ENCODE measurements at regions not wholly inside any gene's neighbourhood (a gene's known extent, or its start where the extent isn't known, plus 50 kb on each side); places are given as distances from the start of the nearest gene placed in this dataset.

GRCh38 chr13:104314321-104314720, 1248.1 kb upstream of the SLC10A2 start:
- Histone ChIP-seq H3K27ac (ENCODE audit: low read depth) (no peak overlapping the region), H4K20me1 (replicated peaks; ENCODE audit: insufficient read depth) (no peaks in the 10 kb centered on the region), H3K27me3 (ENCODE audit: insufficient read depth) (no peaks in the 10 kb centered on the region), H3K4me1 (ENCODE audit: insufficient read depth) (no peaks in the 10 kb centered on the region), H3K79me2 (replicated peaks; ENCODE audit: insufficient read depth) (no peaks in the 10 kb centered on the region), H2AFZ (no peak overlapping the region), H3K4me3 (no peak overlapping the region), H3K9me2 (ENCODE audit: insufficient read depth) (peaks cover 3% of the 10 kb centered on the region), H3F3A (replicated peaks; ENCODE audit: low read depth) (no peaks in the 10 kb centered on the region), H3K36me3 (ENCODE audit: insufficient read depth) (no peaks in the 10 kb centered on the region; the same call in 1 of the 2 replicates), H3K4me2 (no peak overlapping the region)
- peaks cover 13% of the 10 kb centered on the region; the same call in 2 of the 3 replicates for H3K9me3 Mint-ChIP-seq
- ATAC-seq: no peak
- no peaks in the 10 kb centered on the region for H3K4me1 Mint-ChIP-seq
- TF ChIP-seq JUNB (IDR thresholded peaks at IDR 0.05; ENCODE audit: unreplicated experiment) (no peak), CTCF (conservative IDR thresholded peaks at IDR 0.05; ENCODE audit: low read depth in 2 of 2) (no peak), STAT1 (IDR thresholded peaks at IDR 0.05; ENCODE audit: unreplicated experiment) (no peak)
- TF ChIP-seq, protein P1, sequence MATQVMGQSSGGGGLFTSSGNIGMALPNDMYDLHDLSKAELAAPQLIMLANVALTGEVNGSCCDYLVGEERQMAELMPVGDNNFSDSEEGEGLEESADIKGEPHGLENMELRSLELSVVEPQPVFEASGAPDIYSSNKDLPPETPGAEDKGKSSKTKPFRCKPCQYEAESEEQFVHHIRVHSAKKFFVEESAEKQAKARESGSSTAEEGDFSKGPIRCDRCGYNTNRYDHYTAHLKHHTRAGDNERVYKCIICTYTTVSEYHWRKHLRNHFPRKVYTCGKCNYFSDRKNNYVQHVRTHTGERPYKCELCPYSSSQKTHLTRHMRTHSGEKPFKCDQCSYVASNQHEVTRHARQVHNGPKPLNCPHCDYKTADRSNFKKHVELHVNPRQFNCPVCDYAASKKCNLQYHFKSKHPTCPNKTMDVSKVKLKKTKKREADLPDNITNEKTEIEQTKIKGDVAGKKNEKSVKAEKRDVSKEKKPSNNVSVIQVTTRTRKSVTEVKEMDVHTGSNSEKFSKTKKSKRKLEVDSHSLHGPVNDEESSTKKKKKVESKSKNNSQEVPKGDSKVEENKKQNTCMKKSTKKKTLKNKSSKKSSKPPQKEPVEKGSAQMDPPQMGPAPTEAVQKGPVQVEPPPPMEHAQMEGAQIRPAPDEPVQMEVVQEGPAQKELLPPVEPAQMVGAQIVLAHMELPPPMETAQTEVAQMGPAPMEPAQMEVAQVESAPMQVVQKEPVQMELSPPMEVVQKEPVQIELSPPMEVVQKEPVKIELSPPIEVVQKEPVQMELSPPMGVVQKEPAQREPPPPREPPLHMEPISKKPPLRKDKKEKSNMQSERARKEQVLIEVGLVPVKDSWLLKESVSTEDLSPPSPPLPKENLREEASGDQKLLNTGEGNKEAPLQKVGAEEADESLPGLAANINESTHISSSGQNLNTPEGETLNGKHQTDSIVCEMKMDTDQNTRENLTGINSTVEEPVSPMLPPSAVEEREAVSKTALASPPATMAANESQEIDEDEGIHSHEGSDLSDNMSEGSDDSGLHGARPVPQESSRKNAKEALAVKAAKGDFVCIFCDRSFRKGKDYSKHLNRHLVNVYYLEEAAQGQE (IDR thresholded peaks at IDR 0.05; ENCODE audit: unreplicated experiment): no peak
- H3K36me3 Mint-ChIP-seq (ENCODE audit: low read depth): peaks cover 11% of the 10 kb centered on the region; the same call in 2 of the 3 replicates
- H3K4me3 Mint-ChIP-seq: no peak overlapping the region
- DNase-seq (ENCODE audit: low spot score): no peak
- H3K27ac Mint-ChIP-seq: no peak overlapping the region
- H3K27me3 Mint-ChIP-seq (ENCODE audit: insufficient read depth, low read depth, poor library complexity): no peaks in the 10 kb centered on the region

DNA sequence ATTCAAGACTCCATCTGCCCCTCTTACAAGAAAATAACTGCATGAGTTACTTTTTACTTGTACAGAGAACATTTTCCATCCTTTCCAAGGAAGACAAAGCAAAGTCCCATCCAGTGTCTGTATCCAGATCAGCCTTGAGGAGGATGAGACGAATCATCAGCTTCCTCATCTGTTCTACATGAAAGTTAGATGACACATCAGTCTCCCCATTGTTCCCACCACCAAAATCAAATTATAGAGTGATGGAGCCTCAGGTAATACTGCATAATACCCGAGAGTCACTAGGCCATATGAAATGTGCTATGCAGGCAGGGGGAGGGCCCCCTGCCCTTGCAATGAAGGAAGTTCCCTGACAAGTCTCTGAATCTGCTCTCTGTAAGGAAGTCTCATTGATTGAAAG, 1244.6 kb upstream of the SLC10A2 start:
- Histone ChIP-seq H3K4me1 (ENCODE audit: insufficient read depth) (no peaks in the 10 kb centered on the region), H3K9me2 (ENCODE audit: insufficient read depth) (peaks cover 14% of the 10 kb centered on the region), H3K79me2 (replicated peaks; ENCODE audit: insufficient read depth) (no peaks in the 10 kb centered on the region), H3K36me3 (ENCODE audit: insufficient read depth) (no peaks in the 10 kb centered on the region; the same call in 1 of the 2 replicates), H3K4me2 (no peak overlapping the region), H2AFZ (no peak overlapping the region), H3F3A (replicated peaks; ENCODE audit: low read depth) (no peaks in the 10 kb centered on the region), H3K27ac (ENCODE audit: low read depth) (no peak overlapping the region), H4K20me1 (replicated peaks; ENCODE audit: insufficient read depth) (no peaks in the 10 kb centered on the region), H3K27me3 (ENCODE audit: insufficient read depth) (no peaks in the 10 kb centered on the region), H3K4me3 (no peak overlapping the region)
- no peak for ATAC-seq
- Mint-ChIP-seq H3K4me1 (no peaks in the 10 kb centered on the region), H3K9me3 (peaks cover 17% of the 10 kb centered on the region; the same call in 2 of the 3 replicates), H3K4me3 (no peak overlapping the region), H3K27me3 (ENCODE audit: insufficient read depth, low read depth, poor library complexity) (no peaks in the 10 kb centered on the region), H3K36me3 (ENCODE audit: low read depth) (peaks cover 16% of the 10 kb centered on the region; the same call in 2 of the 3 replicates), H3K27ac (no peak overlapping the region)
- no peak for DNase-seq (ENCODE audit: low spot score)
- TF ChIP-seq EZH2 (IDR thresholded peaks at IDR 0.05; ENCODE audit: low read depth, unreplicated experiment) (no peak), CREB1 (CRISPR knock-in tag; IDR thresholded peaks at IDR 0.05; ENCODE audit: low read depth) (no peak)

All from GM23338 (cell line).